ENCODE measurements at regions not wholly inside any gene's neighbourhood (a gene's known extent, or its start where the extent isn't known, plus 50 kb on each side); places are given as distances from the start of the nearest gene placed in this dataset.

DNA sequence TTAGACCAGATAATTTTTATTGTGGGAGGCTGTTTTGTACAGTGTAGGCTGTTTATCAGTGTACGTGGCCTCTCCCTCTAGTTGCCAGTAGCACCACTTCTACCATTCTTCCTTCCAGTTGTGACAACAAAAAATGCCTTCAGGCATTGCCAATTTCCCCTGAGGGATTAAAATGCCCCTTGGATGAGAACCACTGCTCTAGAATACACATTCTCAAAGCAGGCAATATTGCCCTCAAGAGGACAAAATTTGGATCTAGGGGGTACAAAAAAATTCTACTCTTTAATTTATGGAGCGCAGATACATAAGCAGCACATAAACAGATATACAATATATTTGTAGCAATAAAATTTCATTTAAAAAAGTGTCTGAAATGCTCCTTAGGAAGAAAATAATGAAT, 674.6 kb downstream of the PTPRC start:
- DNase-seq (ENCODE audit: low read depth in 2 of 2), result no peak

- no peak for DNase-seq (ENCODE audit: low read depth in 2 of 2)
These were observed 680.5 kb downstream of the PTPRC start for GRCh38 chr1:199319341-199319740.

DNA sequence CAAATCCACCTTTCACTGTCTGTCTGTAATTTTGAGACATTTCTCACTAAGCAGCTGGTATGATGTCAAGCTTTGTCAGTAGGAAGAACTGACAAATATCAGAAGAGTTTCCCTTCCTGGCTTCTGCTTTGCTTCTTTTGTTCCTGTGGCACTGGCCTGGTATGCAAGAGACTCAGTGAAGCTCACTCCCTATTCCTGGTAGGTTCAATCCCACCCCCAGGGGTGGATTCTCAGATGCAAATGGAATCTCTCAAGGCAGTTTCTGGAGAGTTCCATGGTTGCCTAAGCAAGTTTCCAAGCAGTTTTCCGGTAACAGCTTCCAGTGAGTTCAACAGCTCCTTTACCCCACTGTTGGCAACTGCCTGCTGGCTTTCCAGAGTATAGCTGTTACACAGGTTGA, 683.4 kb downstream of the PTPRC start:
- no peak for DNase-seq (ENCODE audit: low read depth in 2 of 2)

DNA sequence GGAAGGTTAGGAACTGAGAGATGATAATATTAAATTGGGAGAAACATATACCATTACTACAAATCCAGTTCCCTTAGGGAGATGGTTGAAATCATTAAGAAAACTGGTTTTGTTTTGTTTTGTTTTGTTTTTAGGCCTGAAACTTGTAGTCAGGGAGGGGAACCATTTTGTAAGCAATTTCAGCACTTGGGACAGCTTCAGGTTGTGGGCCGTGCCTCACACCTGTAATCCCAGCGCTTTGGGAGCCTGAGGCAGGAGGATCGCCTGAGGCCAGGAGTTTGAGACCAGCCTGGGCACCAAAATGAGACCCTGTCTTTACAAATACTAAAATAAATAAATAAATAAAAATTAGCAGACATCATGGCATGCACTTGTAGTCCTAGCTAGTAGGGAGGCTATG, 694.3 kb upstream of the NR5A2 start:
- no peak for DNase-seq (ENCODE audit: low read depth in 2 of 2)

DNA sequence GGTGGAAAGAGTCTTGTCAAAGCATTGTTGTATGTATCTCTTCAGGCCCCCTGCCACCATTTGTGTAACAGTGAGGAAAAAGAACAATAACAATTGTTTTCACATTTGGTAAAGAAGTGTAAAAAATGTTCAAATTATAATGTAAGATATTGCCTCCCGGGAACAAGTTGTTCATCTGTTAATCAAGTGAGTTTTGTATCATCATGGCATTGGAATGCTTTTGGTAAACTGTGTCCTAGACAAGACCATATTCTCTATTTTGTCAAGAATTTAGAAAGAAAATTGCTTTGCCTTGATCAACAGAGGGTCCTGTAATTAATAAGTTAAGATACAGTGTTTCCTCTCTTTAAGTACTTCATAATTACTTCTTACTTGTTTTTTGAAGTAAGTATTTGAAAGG, 692.0 kb upstream of the NR5A2 start:
- DNase-seq (ENCODE audit: low read depth in 2 of 2), result no peak

GRCh38 chr1:199336745-199337640, 690.5 kb upstream of the NR5A2 start:
- DNase-seq (ENCODE audit: low read depth in 2 of 2), result no peak

DNA sequence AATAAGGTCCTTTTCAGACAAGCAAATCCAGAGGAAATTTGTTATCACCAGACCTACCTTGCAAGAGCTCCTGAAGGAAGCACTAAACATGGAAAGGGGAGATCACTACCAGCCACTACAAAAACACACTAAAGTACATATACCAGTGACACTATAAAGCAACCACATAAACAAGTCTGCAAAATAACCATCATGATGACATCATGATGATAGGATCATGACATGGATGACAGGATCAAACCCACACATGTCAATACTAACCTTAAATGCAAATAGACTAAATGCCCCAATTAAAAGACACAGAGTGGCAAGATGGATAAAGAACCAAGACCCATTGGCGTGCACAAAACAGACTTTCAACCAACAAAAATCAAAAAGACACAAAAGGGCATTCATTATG, 688.8 kb upstream of the NR5A2 start:
- DNase-seq (ENCODE audit: low read depth in 2 of 2), result no peak

- DNase-seq (ENCODE audit: low read depth in 2 of 2), result no peak
These were observed 675.2 kb upstream of the NR5A2 start for GRCh38 chr1:199352351-199352750.

DNA sequence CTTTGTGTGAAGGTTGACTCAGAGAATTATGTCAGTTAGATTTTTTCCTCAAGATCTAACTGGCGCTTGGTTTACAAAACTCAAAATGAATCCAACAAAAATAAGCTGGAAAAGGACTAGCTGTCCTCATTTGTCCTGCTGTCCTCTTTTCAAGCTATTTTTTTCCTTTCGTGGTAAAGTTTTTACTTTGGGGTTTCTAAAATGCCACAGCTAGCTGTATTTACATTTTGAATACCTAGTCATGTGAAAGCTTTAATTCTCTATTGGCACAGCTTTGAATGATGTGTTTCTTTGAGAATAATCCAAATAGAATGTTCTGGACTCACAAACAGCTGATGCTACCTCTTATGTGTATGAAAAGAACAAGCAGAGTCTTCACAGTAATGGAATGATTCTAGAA, 673.6 kb upstream of the NR5A2 start:
- DNase-seq (ENCODE audit: low read depth in 2 of 2), result no peak

DNA sequence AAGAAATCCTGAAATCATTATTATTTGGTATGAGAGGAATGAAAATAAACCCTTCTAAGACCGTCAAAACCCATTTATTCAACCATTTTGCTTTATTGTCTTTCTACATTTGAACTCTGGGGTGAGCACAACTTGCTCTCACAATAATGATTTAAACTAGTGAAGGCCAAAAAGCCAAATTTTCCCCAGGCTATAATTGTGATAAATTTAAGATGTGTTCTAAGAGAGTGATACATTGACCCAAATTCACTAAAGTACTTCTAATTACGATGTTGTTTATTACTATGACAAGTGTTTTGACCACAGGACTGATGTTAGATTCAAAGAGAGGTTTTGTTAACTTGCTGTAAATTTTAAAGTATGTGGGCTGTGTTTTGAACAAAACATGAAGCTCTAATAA, 670.9 kb upstream of the NR5A2 start:
- DNase-seq (ENCODE audit: low read depth in 2 of 2), result no peak

DNA sequence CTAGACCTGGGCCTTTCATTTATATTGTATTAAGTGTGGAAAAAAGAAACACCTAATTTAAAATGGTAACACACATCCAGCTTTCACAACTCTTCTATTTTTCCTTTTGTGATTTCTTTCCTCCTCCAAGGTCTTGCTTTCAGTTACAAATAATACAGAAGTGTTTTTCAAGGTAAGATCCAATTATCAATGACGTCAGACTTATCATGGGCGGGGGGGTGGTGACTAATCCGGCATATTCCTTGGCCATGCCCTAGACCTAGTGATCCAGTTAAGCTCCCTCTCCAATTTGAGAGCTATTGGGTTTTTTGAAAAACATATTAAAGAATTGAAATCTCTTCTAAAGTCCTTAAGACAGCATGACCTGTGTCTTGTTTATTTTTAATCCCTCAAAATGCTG, 669.9 kb upstream of the NR5A2 start:
- no peak for DNase-seq (ENCODE audit: low read depth in 2 of 2)

DNA sequence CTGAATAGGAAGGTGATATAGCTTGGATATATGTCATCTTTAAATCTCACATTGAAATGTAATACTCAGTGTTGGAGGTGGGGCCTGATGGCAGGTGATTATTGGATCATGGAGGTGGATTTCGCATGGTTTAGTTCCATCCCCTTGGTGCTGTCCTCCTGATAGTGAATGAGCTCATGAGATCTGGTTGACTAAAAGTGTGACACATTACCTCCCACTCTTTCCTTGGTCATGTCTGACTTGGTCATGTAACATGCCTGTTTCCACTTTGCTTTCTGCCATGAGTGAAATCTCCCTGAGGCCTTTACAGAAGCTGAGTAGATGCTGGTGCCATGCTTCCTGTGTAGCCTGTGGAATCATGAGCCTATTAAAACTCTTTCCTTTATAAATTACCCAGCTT, 664.5 kb upstream of the NR5A2 start:
- DNase-seq (ENCODE audit: low read depth in 2 of 2), result no peak

DNA sequence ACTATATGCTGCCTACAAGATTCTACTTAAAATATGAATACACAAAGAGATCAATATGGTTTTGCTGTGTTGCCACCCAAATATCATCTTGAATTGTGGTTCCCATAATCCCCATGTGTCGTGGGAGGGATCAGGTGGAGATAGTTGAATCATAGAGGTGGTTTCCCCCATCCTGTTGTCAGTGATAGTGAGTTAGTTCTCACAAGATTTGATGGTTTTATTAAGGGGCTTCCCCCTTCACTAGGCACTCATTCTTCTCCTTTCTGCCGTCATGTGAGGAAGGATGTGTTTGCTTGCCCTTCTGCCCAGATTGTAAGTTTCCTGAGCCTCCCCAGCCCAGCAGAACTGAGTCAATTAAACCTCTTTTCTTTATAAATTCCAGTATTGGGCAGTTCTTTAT, 654.4 kb upstream of the NR5A2 start:
- DNase-seq (ENCODE audit: low read depth in 2 of 2), result no peak

GRCh38 chr1:199377211-199377610, 650.3 kb upstream of the NR5A2 start:
- no peak for DNase-seq (ENCODE audit: low read depth in 2 of 2)

DNA sequence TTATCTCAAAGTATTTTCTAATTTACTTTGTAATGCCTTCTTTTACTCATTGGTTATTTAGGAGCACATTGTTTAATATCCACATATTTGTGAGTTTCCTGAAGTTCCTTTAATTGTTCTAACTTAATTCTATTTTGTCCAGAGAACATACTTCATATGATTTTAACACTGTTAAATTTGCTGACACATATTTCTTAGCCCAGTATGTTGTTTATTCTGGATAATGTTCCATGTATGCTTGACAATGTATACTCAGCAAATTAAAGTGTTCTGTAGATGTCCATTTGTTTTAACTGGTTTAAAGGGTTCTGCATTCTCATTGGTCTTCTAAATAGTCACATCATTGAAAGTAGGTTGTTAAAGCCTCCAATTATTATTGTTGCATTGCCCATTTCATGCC, 643.7 kb upstream of the NR5A2 start:
- no peak for DNase-seq (ENCODE audit: low read depth in 2 of 2)

DNA sequence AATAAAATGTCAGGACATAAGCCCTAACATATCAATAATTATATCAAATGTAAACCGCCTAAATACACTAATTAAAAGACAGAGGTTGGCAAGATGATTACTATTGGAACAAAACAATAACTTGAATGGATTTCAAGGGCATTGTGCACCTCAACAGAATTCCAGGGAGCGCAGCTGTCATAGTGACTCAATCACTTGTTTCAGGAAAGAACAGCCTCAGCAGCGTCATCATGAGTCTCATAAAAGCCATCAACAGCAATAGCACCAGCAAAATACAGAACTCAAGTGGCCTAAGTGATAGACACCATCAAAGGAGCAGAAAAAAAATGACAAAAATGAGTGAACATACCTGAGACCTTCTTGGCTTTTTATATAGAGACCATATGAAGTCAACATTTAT, 632.7 kb upstream of the NR5A2 start:
- no peak for DNase-seq (ENCODE audit: low read depth in 2 of 2)

- DNase-seq (ENCODE audit: low read depth in 2 of 2), result no peak
These were observed 631.1 kb upstream of the NR5A2 start for GRCh38 chr1:199396456-199396855.

DNA sequence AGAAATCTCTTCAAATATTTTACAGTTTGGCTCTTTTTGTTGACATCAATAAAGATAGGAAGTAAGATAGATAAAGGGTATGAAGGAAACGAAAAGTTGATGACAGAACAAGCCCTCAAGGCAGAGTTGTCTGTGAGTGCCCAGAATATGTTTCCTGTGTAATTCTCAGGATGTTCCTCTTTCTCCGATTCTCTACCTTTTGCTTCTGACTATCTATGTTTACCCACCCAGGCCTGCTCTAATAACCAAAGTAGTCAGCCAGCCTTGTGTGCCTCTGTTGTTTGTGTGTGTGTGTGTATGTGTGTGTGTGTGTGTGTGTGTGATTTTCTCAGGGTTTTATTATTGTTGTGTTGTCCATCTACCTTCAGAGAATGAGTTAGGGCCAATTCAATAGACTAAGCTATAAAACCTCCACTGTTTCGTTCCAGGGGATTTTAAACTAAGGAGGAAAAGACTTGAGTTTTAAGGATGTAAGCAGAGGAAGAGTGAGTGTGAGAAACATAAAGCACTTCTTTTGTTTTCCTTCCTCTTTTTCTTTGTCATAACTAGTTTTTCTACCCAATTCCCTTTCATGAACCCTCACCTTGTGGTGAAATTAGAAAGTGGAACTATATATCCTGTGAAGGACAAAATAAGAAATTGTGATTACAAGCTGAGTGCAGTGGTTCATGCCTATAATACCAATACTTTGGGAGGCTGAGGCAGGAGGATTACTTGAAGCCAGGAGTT, 627.4 kb upstream of the NR5A2 start:
- DNase-seq (ENCODE audit: low read depth in 2 of 2), result no peak

DNA sequence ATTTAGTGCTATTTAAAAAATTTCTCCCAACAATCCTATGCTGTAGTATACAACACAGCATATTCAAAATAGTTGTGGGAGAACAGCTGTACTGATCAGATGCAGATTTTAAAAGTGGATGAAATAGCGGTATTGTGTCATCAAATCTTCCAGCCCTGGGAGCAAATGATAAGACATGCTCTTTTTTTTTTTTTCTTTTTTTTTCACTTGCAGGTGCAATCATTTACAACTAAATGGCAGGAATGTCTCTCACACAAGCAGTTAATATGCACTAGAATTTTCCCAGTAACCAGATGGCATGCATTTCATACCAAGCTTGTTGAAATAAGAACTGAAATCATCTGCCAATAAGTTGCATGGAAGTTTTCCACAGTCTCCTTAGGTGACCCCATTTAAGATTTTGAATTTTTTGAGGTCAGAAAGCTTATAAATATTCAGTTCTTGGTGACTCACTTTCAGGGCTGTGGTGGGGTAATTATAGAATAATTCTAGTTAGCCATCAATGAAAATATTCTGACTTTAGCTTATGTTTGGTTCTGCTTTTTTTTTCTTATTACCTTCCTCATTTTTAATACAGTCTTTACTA, 623.9 kb upstream of the NR5A2 start:
- no peak for DNase-seq (ENCODE audit: low read depth in 2 of 2)

GRCh38 chr1:199404191-199404590, 623.3 kb upstream of the NR5A2 start:
- no peak for DNase-seq (ENCODE audit: low read depth in 2 of 2)

GRCh38 chr1:199404976-199405375, 622.5 kb upstream of the NR5A2 start:
- no peak for DNase-seq (ENCODE audit: low read depth in 2 of 2)

GRCh38 chr1:199405634-199406196, 621.8 kb upstream of the NR5A2 start:
- no peak for DNase-seq (ENCODE audit: low read depth in 2 of 2)

GRCh38 chr1:199410462-199410861, 617.0 kb upstream of the NR5A2 start:
- DNase-seq (ENCODE audit: low read depth in 2 of 2), result no peak
